Memory B cell (primary cell): ENCODE measurements at regions not wholly inside any gene's neighbourhood (a gene's known extent, or its start where the extent isn't known, plus 50 kb on each side); places are given as distances from the start of the nearest gene placed in this dataset.

ENCODE experiments used
- ATAC-seq: fragments of 150-1000 bp; cut with Tn5 transposase; 2 replicates; pipeline ENCODE4 v1.10.0; 2021; ENCODE audit warnings: low read depth, mild to moderate bottlenecking, moderate library complexity
- DNase-seq, 2 donors: peaks; one replicate each; pipeline ENCODE4 v3.0.0; 2022; ENCODE audit warnings: low spot score in 2 of 2
- H3K27ac Mint-ChIP-seq: one replicate; pipeline ENCODE4 v1.8.0; 2022; ENCODE audit warnings: mild to moderate bottlenecking, moderate library complexity, mixed read lengths
- H3K27me3 Mint-ChIP-seq: one replicate; pipeline ENCODE4 v1.8.0; 2022; ENCODE audit warnings: mixed read lengths
- H3K36me3 Mint-ChIP-seq: one replicate; pipeline ENCODE4 v1.8.0; 2022; ENCODE audit warnings: mild to moderate bottlenecking, mixed read lengths
- H3K4me1 Mint-ChIP-seq: one replicate; pipeline ENCODE4 v1.8.0; 2022; ENCODE audit warnings: mixed read lengths
- H3K4me3 Mint-ChIP-seq: one replicate; pipeline ENCODE4 v1.8.0; 2022; ENCODE audit warnings: mild to moderate bottlenecking, moderate library complexity, mixed read lengths
- H3K9me3 Mint-ChIP-seq: one replicate; pipeline ENCODE4 v1.8.0; 2022; ENCODE audit warnings: mixed read lengths

- Mint-ChIP-seq H3K4me1 (no peaks in the 10 kb centered on the region), H3K9me3 (no peaks in the 10 kb centered on the region), H3K27me3 (no peaks in the 10 kb centered on the region), H3K4me3 (no peak overlapping the region), H3K36me3 (no peaks in the 10 kb centered on the region), H3K27ac (no peak overlapping the region)
- DNase-seq (no peak), ATAC-seq (no peak)
These were observed 301.4 kb upstream of the PDGFD start for GRCh38 chr11:104465321-104465720.

- no peak for ATAC-seq
- no peaks in the 10 kb centered on the region for H3K9me3 Mint-ChIP-seq
- no peak overlapping the region for H3K4me3 Mint-ChIP-seq
- H3K27ac Mint-ChIP-seq, result no peak overlapping the region
- no peak for DNase-seq
- no peaks in the 10 kb centered on the region for H3K4me1 Mint-ChIP-seq
- H3K27me3 Mint-ChIP-seq, result no peaks in the 10 kb centered on the region
- H3K36me3 Mint-ChIP-seq, result no peaks in the 10 kb centered on the region
These were observed 300.7 kb upstream of the PDGFD start for GRCh38 chr11:104464691-104465090.

GRCh38 chr11:104462341-104462740, 298.4 kb upstream of the PDGFD start:
- DNase-seq (no peak), ATAC-seq (no peak)
- H3K9me3 Mint-ChIP-seq, result no peaks in the 10 kb centered on the region
- no peaks in the 10 kb centered on the region for H3K36me3 Mint-ChIP-seq
- no peak overlapping the region for H3K27ac Mint-ChIP-seq
- no peak overlapping the region for H3K4me3 Mint-ChIP-seq
- H3K4me1 Mint-ChIP-seq, result no peaks in the 10 kb centered on the region
- H3K27me3 Mint-ChIP-seq, result no peaks in the 10 kb centered on the region

GRCh38 chr11:104451197-104451893, 287.4 kb upstream of the PDGFD start:
- peaks cover 4% of the 10 kb centered on the region for H3K27me3 Mint-ChIP-seq
- ATAC-seq (no peak), DNase-seq (no peak)
- H3K4me3 Mint-ChIP-seq, result no peak overlapping the region
- H3K4me1 Mint-ChIP-seq, result no peaks in the 10 kb centered on the region
- no peaks in the 10 kb centered on the region for H3K36me3 Mint-ChIP-seq
- H3K9me3 Mint-ChIP-seq, result peaks cover 5% of the 10 kb centered on the region
- H3K27ac Mint-ChIP-seq, result no peak overlapping the region

- Mint-ChIP-seq H3K4me1 (no peaks in the 10 kb centered on the region), H3K27me3 (peaks cover 6% of the 10 kb centered on the region), H3K27ac (no peak overlapping the region), H3K36me3 (no peaks in the 10 kb centered on the region), H3K9me3 (peaks cover 7% of the 10 kb centered on the region), H3K4me3 (no peak overlapping the region)
- DNase-seq (no peak), ATAC-seq (no peak)
These were observed 279.4 kb upstream of the PDGFD start for GRCh38 chr11:104443387-104443786.

GRCh38 chr11:104442321-104442720, 278.4 kb upstream of the PDGFD start:
- Mint-ChIP-seq H3K27ac (no peak overlapping the region), H3K36me3 (no peaks in the 10 kb centered on the region), H3K9me3 (peaks cover 7% of the 10 kb centered on the region), H3K27me3 (peaks cover 6% of the 10 kb centered on the region), H3K4me1 (no peaks in the 10 kb centered on the region), H3K4me3 (no peak overlapping the region)
- no peak for DNase-seq
- no peak for ATAC-seq

GRCh38 chr11:104435494-104435893, 271.5 kb upstream of the PDGFD start:
- Mint-ChIP-seq H3K9me3 (peaks cover 2% of the 10 kb centered on the region), H3K36me3 (no peaks in the 10 kb centered on the region), H3K27ac (no peak overlapping the region), H3K4me1 (no peaks in the 10 kb centered on the region), H3K4me3 (no peak overlapping the region), H3K27me3 (peaks cover 2% of the 10 kb centered on the region)
- no peak for DNase-seq
- no peak for ATAC-seq

GRCh38 chr11:104433751-104434150, 269.8 kb upstream of the PDGFD start:
- no peaks in the 10 kb centered on the region for H3K4me1 Mint-ChIP-seq

GRCh38 chr11:104432981-104433380, 269.0 kb upstream of the PDGFD start:
- no peak for ATAC-seq
- H3K27me3 Mint-ChIP-seq, result peaks cover 2% of the 10 kb centered on the region
- H3K4me1 Mint-ChIP-seq, result no peaks in the 10 kb centered on the region
- no peaks in the 10 kb centered on the region for H3K9me3 Mint-ChIP-seq
- no peak overlapping the region for H3K4me3 Mint-ChIP-seq
- no peaks in the 10 kb centered on the region for H3K36me3 Mint-ChIP-seq
- DNase-seq, result no peak
- no peak overlapping the region for H3K27ac Mint-ChIP-seq

More at GRCh38 chr11:104433751-104434150, 269.8 kb upstream of the PDGFD start:
- Mint-ChIP-seq H3K36me3 (no peaks in the 10 kb centered on the region), H3K27me3 (peaks cover 2% of the 10 kb centered on the region), H3K27ac (no peak overlapping the region), H3K9me3 (peaks cover 2% of the 10 kb centered on the region), H3K4me3 (no peak overlapping the region)
- ATAC-seq, result no peak
- no peak for DNase-seq

- Mint-ChIP-seq H3K4me3 (no peak overlapping the region), H3K27me3 (peaks cover 2% of the 10 kb centered on the region), H3K9me3 (no peaks in the 10 kb centered on the region), H3K27ac (no peak overlapping the region), H3K4me1 (no peaks in the 10 kb centered on the region), H3K36me3 (no peaks in the 10 kb centered on the region)
- ATAC-seq (no peak), DNase-seq (no peak)
These were observed 268.6 kb upstream of the PDGFD start for GRCh38 chr11:104432526-104432925.

GRCh38 chr11:104422324-104422944, 258.5 kb upstream of the PDGFD start:
- H3K4me3 Mint-ChIP-seq, result no peak overlapping the region
- no peak overlapping the region for H3K27ac Mint-ChIP-seq
- H3K9me3 Mint-ChIP-seq, result no peaks in the 10 kb centered on the region
- DNase-seq, result no peak
- H3K27me3 Mint-ChIP-seq, result peaks cover 2% of the 10 kb centered on the region
- peaks cover 4% of the 10 kb centered on the region for H3K4me1 Mint-ChIP-seq
- ATAC-seq, result no peak
- no peaks in the 10 kb centered on the region for H3K36me3 Mint-ChIP-seq

- no peak for ATAC-seq
- no peaks in the 10 kb centered on the region for H3K9me3 Mint-ChIP-seq
- H3K4me1 Mint-ChIP-seq, result no peaks in the 10 kb centered on the region
- no peaks in the 10 kb centered on the region for H3K36me3 Mint-ChIP-seq
- no peak for DNase-seq
- no peaks in the 10 kb centered on the region for H3K27me3 Mint-ChIP-seq
- no peak overlapping the region for H3K27ac Mint-ChIP-seq
- H3K4me3 Mint-ChIP-seq, result no peak overlapping the region
These were observed 246.4 kb upstream of the PDGFD start for GRCh38 chr11:104410336-104410735.

GRCh38 chr11:104408630-104409029, 244.7 kb upstream of the PDGFD start:
- no peak overlapping the region for H3K27ac Mint-ChIP-seq
- no peaks in the 10 kb centered on the region for H3K9me3 Mint-ChIP-seq
- H3K4me3 Mint-ChIP-seq, result no peak overlapping the region
- DNase-seq (no peak), ATAC-seq (no peak)
- no peaks in the 10 kb centered on the region for H3K27me3 Mint-ChIP-seq
- no peaks in the 10 kb centered on the region for H3K4me1 Mint-ChIP-seq
- no peaks in the 10 kb centered on the region for H3K36me3 Mint-ChIP-seq

- Mint-ChIP-seq H3K27ac (no peak overlapping the region), H3K4me3 (no peak overlapping the region), H3K36me3 (no peaks in the 10 kb centered on the region)
These were observed 241.3 kb upstream of the PDGFD start for GRCh38 chr11:104405277-104405676.

More at GRCh38 chr11:104405277-104405676, 241.3 kb upstream of the PDGFD start:
- no peaks in the 10 kb centered on the region for H3K9me3 Mint-ChIP-seq
- H3K4me1 Mint-ChIP-seq, result peaks cover 5% of the 10 kb centered on the region
- no peak for DNase-seq
- H3K27me3 Mint-ChIP-seq, result no peaks in the 10 kb centered on the region
- ATAC-seq, result no peak
